ENCODE measurements at regions not wholly inside any gene's neighbourhood (a gene's known extent, or its start where the extent isn't known, plus 50 kb on each side); places are given as distances from the start of the nearest gene placed in this dataset.

- TF ChIP-seq CTCF (IDR thresholded peaks at IDR 0.05 in 4 of 5, conservative IDR thresholded peaks at IDR 0.05 in 1 of 5) (no peak), POLR2A (IDR thresholded peaks at IDR 0.05) (no peak)
These were observed 131.6 kb upstream of the KIF26B start for GRCh38 chr1:245023222-245023621.
